H1 (cell line): ENCODE measurements at regions not wholly inside any gene's neighbourhood (a gene's known extent, or its start where the extent isn't known, plus 50 kb on each side); places are given as distances from the start of the nearest gene placed in this dataset.

ENCODE experiments used
- CTCF ChIA-PET: fragments of 300-600 bp; sonication (Branson Sonifier 250); formaldehyde crosslinking; loops from one replicate; lab custom pipeline; 2021; ENCODE audit not compliant: partially characterized antibody; lab: Charles Lee
- POLR2A ChIA-PET: fragments of 300-600 bp; sonication (Branson Sonifier 250); formaldehyde crosslinking; loops from one replicate; lab custom pipeline; 2021; ENCODE audit warnings: inconsistent platforms; ENCODE audit not compliant: partially characterized antibody; lab: Charles Lee
- DNase-seq, 2 experiments: peaks; one replicate each; pipeline versions ENCODE4 v3.0.0 to v3.0.0-alpha.2; 2010 to 2022; ENCODE audit warnings: low spot score in 2 of 2, low read depth in 1 of 2, mixed read lengths in 1 of 2
- FAIRE-seq: peaks from 2 replicates; lab custom pipeline; 2011; peaks lifted over from hg19 to GRCh38; lab: Jason Lieb, UNC
- H2AFZ ChIP-seq: 2 replicates; pipeline ENCODE4 v1.8.1; 2012; ENCODE audit warnings: low read length, inconsistent platforms
- H2AK5ac ChIP-seq: 2 replicates; pipeline ENCODE4 v1.6.1; 2013; ENCODE audit warnings: low read depth, low read length
- H2BK120ac ChIP-seq: replicated peaks from 2 replicates; pipeline ENCODE3; 2013; ENCODE audit warnings: low read depth, low read length, inconsistent platforms
- H2BK12ac ChIP-seq: 2 replicates; pipeline ENCODE4 v1.6.1; 2013; ENCODE audit warnings: low read depth, low read length
- H2BK15ac ChIP-seq: 2 replicates; pipeline ENCODE4 v1.6.1; 2013; ENCODE audit warnings: low read length
- H2BK20ac ChIP-seq: 2 replicates; pipeline ENCODE4 v1.6.1; 2013; ENCODE audit warnings: low read length
- H2BK5ac ChIP-seq: 2 replicates; pipeline ENCODE4 v1.6.1; 2013; ENCODE audit warnings: low read depth, low read length
- H3K14ac ChIP-seq: 2 replicates; pipeline ENCODE4 v1.6.1; 2013; ENCODE audit warnings: inconsistent platforms; ENCODE audit not compliant: insufficient read length
- H3K18ac ChIP-seq: 2 replicates; pipeline ENCODE4 v1.6.1; 2013; ENCODE audit warnings: low read length; ENCODE audit errors: extremely low read depth
- H3K23ac ChIP-seq: 2 replicates; pipeline ENCODE4 v1.6.1; 2013; ENCODE audit warnings: inconsistent platforms; ENCODE audit not compliant: insufficient read length
- H3K23me2 ChIP-seq: 2 replicates; pipeline ENCODE4 v1.6.1; 2013; ENCODE audit warnings: low read depth, low read length
- H3K27ac ChIP-seq: 2 replicates; pipeline ENCODE4 v1.6.1; 2011; ENCODE audit warnings: low read depth, low read length, inconsistent platforms
- H3K27me3 ChIP-seq, 4 experiments: replicated peaks in 1 of 4; 1 replicate in 1 of 4; 2 replicates in 3 of 4; pipeline versions ENCODE4 v1.6.1 to v1.8.1; 2011 to 2013; ENCODE audit warnings: low read length in 3 of 4, mild to moderate bottlenecking in 3 of 4, inconsistent platforms in 2 of 4, mixed read lengths in 2 of 4, moderate library complexity in 1 of 4; ENCODE audit not compliant: control insufficient read depth in 3 of 4, insufficient read depth in 3 of 4; ENCODE audit errors: extremely low read depth in 1 of 4
- H3K36me3 ChIP-seq, 4 experiments: 2 replicates each; pipeline versions ENCODE4 v1.6.1 to v1.8.1; 2011 to 2013; ENCODE audit warnings: mild to moderate bottlenecking in 4 of 4, low read length in 3 of 4, moderate library complexity in 2 of 4, control low read depth in 1 of 4, inconsistent platforms in 1 of 4; ENCODE audit not compliant: insufficient read depth in 4 of 4, control insufficient read depth in 2 of 4
- H3K4ac ChIP-seq: replicated peaks from 2 replicates; pipeline ENCODE3; 2013; ENCODE audit warnings: low read length, low read depth, mixed read lengths, inconsistent platforms; ENCODE audit not compliant: insufficient read length
- H3K4me1 ChIP-seq, 4 experiments: replicated peaks in 1 of 4; 1 replicate in 1 of 4; 2 replicates in 3 of 4; pipeline versions ENCODE4 v1.6.1 to v1.8.1; 2011 to 2013; ENCODE audit warnings: low read length in 3 of 4, inconsistent platforms in 2 of 4, mixed read lengths in 1 of 4; ENCODE audit not compliant: insufficient read depth in 4 of 4, control insufficient read depth in 3 of 4
- H3K4me2 ChIP-seq, 2 experiments: 2 replicates each; pipeline versions ENCODE4 v1.6.1 to v1.8.1; 2011 to 2013; ENCODE audit warnings: low read depth in 2 of 2, low read length in 2 of 2, control low read depth in 1 of 2, inconsistent platforms in 1 of 2, mild to moderate bottlenecking in 1 of 2; ENCODE audit not compliant: insufficient read depth in 1 of 2
- H3K4me3 ChIP-seq, 4 experiments: fragments of 200-600, 300-600 bp in 1 of 4; sonication (generic), shearing (Covaris generic), sonication (Bioruptor Twin) in 1 of 4; 2 replicates each; pipeline versions ENCODE4 v1.5.1 to v1.8.1; 2011 to 2016; ENCODE audit warnings: low read length in 4 of 4, low read depth in 3 of 4, control low read depth in 2 of 4, inconsistent platforms in 2 of 4, mild to moderate bottlenecking in 2 of 4, mixed read lengths in 1 of 4, moderate library complexity in 1 of 4; ENCODE audit not compliant: insufficient read depth in 2 of 4; ENCODE audit errors: extremely low read depth in 1 of 4
- H3K56ac ChIP-seq: replicated peaks from 2 replicates; pipeline ENCODE3; 2013; ENCODE audit warnings: low read depth, mild to moderate bottlenecking, mixed read lengths, low read length, inconsistent platforms; ENCODE audit not compliant: insufficient read length
- H3K79me1 ChIP-seq: 2 replicates; pipeline ENCODE4 v1.6.1; 2013; ENCODE audit warnings: low read depth, low read length, control low read depth
- H3K79me2 ChIP-seq, 2 experiments: 2 replicates each; pipeline versions ENCODE4 v1.6.1 to v1.8.1; 2012 to 2013; ENCODE audit warnings: low read length in 2 of 2, mild to moderate bottlenecking in 2 of 2, inconsistent platforms in 1 of 2; ENCODE audit not compliant: insufficient read depth in 2 of 2, control insufficient read depth in 1 of 2
- H3K9ac ChIP-seq, 4 experiments: replicated peaks in 1 of 4; 1 replicate in 1 of 4; 2 replicates in 3 of 4; pipeline versions ENCODE4 v1.6.1 to v1.8.1; 2011 to 2013; ENCODE audit warnings: low read depth in 3 of 4, low read length in 3 of 4, control low read depth in 2 of 4, mild to moderate bottlenecking in 2 of 4, moderate library complexity in 2 of 4, inconsistent platforms in 1 of 4; ENCODE audit errors: extremely low read depth in 1 of 4
- H3K9me3 ChIP-seq, 2 experiments: 2 replicates each; pipeline versions ENCODE4 v1.6.1 to v1.8.1; 2012 to 2013; ENCODE audit warnings: mild to moderate bottlenecking in 2 of 2, moderate library complexity in 2 of 2, control low read depth in 1 of 2, inconsistent platforms in 1 of 2, low read depth in 1 of 2, low read length in 1 of 2, mixed read lengths in 1 of 2; ENCODE audit not compliant: insufficient read depth in 2 of 2
- H4K20me1 ChIP-seq, 2 experiments: replicated peaks in 1 of 2; 2 replicates each; pipeline versions ENCODE3 to v1.8.1; 2011 to 2013; ENCODE audit warnings: inconsistent platforms in 2 of 2, low read length in 2 of 2, mild to moderate bottlenecking in 1 of 2; ENCODE audit not compliant: insufficient read depth in 2 of 2, control insufficient read depth in 1 of 2
- H4K5ac ChIP-seq: 2 replicates; pipeline ENCODE4 v1.6.1; 2013; ENCODE audit warnings: low read length, low read depth, mixed read lengths, inconsistent platforms; ENCODE audit not compliant: insufficient read length
- H4K8ac ChIP-seq: 2 replicates; pipeline ENCODE4 v1.8.0; 2013; ENCODE audit warnings: mild to moderate bottlenecking, moderate library complexity, low read length, inconsistent platforms; ENCODE audit not compliant: insufficient read depth; ENCODE audit errors: extremely low read depth
- H4K91ac ChIP-seq: replicated peaks from 2 replicates; pipeline ENCODE3; 2013; ENCODE audit warnings: low read length, mixed read lengths, inconsistent platforms; ENCODE audit not compliant: insufficient read length
- ATF2 ChIP-seq: IDR thresholded peaks from 2 replicates; pipeline ENCODE4 v1.6.1; 2012; ENCODE audit warnings: low read length, inconsistent platforms
- SP2 ChIP-seq: IDR thresholded peaks from 2 replicates; pipeline ENCODE4 v1.6.1; 2012; ENCODE audit warnings: mild to moderate bottlenecking, low read length, inconsistent platforms
- TAF7 ChIP-seq: optimal IDR thresholded peaks from 2 replicates; pipeline ENCODE3; 2011; ENCODE audit warnings: low read depth, mild to moderate bottlenecking, inconsistent platforms, low read length, moderate library complexity, borderline replicate concordance
- WGBS, 2 experiments: shearing (Covaris generic) in 1 of 2; methylation state at CpG; one replicate each; pipeline versions ENCODE4 v1.1.6 to v1.1.7; 2013 to 2015; ENCODE audit warnings: low lambda C conversion rate in 2 of 2, mixed read lengths in 2 of 2, inconsistent platforms in 1 of 2, low coverage in 1 of 2, missing lambda C conversion rate in 1 of 2; ENCODE audit not compliant: insufficient replicate concordance in 2 of 2, insufficient coverage in 1 of 2, insufficient read length in 1 of 2; ENCODE audit errors: extremely low coverage in 1 of 2, missing lambda C conversion rate in 1 of 2; 5-methylcytosine and 5-hydroxymethylcytosine counted together

- H3K56ac ChIP-seq = no peak overlapping the region
- no peak overlapping the region for H2BK5ac ChIP-seq
- no peaks in the 10 kb centered on the region for H3K9me3 ChIP-seq
- no peak overlapping the region for H3K27ac ChIP-seq
- no peak overlapping the region for H2AK5ac ChIP-seq
- H3K4me3 ChIP-seq = no peak overlapping the region
- H4K20me1 ChIP-seq = no peaks in the 10 kb centered on the region
- H3K23ac ChIP-seq = no peak overlapping the region
- no peak overlapping the region for H2BK12ac ChIP-seq
- H3K14ac ChIP-seq = no peak overlapping the region
- CTCF ChIA-PET = interaction anchor here (1.4 kb wide), 1 partner anchor 8 kb away, joined by 7 read pairs; no protein-coding TSS in a partner anchor
- POLR2A ChIA-PET = no interaction called here
- no peak overlapping the region for H3K4ac ChIP-seq
- DNase-seq (no peak), FAIRE-seq (no peak)
- H4K5ac ChIP-seq = no peak overlapping the region
- H4K8ac ChIP-seq = no peak overlapping the region
- H3K27me3 ChIP-seq = no peaks in the 10 kb centered on the region
- no peak overlapping the region for H3K4me2 ChIP-seq
- H3K18ac ChIP-seq = no peak overlapping the region
- no peak overlapping the region for H2BK20ac ChIP-seq
- no peak overlapping the region for H4K91ac ChIP-seq
- no peak overlapping the region for H2BK15ac ChIP-seq
- no peak overlapping the region for H2AFZ ChIP-seq
- 90% methylated on average over 3 of the region's 3 CpGs; no CpG with 5 or more reads in 1 of the 2 experiments for whole genome bisulfite sequencing, 2 experiments
- H3K23me2 ChIP-seq = no peaks in the 10 kb centered on the region
- H3K36me3 ChIP-seq = no peaks in the 10 kb centered on the region
- no peak overlapping the region for H3K9ac ChIP-seq
- no peaks in the 10 kb centered on the region for H3K79me1 ChIP-seq
- no peaks in the 10 kb centered on the region for H3K79me2 ChIP-seq
- H3K4me1 ChIP-seq = no peaks in the 10 kb centered on the region; a peak in 1 of 7 replicates
- no peak overlapping the region for H2BK120ac ChIP-seq
- no peak for TF ChIP-seq ATF2
- no peak for TF ChIP-seq SP2
- TF ChIP-seq TAF7 = no peak
Observed at GRCh38 chr6:168858926-168859325, 394.7 kb downstream of the THBS2 start.
